ENCODE measurements at regions not wholly inside any gene's neighbourhood (a gene's known extent, or its start where the extent isn't known, plus 50 kb on each side); places are given as distances from the start of the nearest gene placed in this dataset.
"Not testable (repeated sequence)": the region's sequence is repeated elsewhere in the genome, so short reads cannot be mapped to it uniquely, and the experiment has no call there.

DNA sequence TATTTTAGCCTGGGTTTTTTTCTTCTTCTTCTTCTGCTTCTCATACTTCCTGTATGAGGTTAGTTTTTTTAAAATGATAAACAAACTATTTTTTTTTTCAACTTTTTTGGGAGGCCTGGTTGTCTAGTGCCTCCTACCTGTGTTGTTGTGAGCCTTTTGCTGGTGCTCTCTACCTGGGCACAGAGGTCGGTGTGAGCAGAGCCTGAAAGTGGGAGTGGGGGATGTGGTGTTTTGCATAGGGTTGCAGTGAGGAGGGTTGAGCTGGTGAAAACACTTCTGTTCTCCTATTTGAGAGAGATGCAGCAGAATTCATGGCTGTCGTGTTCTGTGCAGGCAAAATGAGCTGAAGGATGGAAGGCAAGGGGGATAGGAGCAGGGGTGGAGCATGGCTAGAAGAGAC is 232.7 kb upstream of the PLGLB2 start:
- H3K27ac ChIP-seq (replicated peaks); H3K4me3 ChIP-seq; H3K4me1 ChIP-seq; H3K36me3 ChIP-seq; DNase-seq; H3K9me3 ChIP-seq (replicated peaks); H3K27me3 ChIP-seq (ENCODE audit: low read depth); intact Hi-C loops (cut with micrococcal nuclease): not testable (repeated sequence)

DNA sequence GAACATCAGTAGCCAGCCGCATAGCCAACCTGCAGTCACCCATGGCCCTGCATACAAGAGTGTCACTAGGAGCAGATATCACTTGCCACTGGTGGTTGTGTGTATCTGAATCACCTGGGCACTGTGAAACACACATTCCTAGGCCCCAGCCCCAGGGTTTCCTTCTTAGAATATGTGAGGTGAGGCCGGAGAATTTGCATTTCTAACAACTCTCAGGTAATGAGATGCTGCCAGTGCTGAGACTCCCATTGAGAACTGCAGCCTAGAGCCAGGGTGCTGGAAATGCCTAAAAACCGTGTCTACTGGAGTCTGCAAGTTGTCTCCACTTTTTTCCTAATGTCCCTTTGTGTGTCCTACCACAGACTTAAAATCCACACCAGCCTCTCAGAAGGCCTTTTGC is 232.0 kb upstream of the PLGLB2 start:
- H3K27ac ChIP-seq (replicated peaks); intact Hi-C loops (cut with micrococcal nuclease); H3K36me3 ChIP-seq; H3K4me3 ChIP-seq; H3K4me1 ChIP-seq; H3K27me3 ChIP-seq (ENCODE audit: low read depth); H3K9me3 ChIP-seq (replicated peaks); DNase-seq: not testable (repeated sequence)

DNA sequence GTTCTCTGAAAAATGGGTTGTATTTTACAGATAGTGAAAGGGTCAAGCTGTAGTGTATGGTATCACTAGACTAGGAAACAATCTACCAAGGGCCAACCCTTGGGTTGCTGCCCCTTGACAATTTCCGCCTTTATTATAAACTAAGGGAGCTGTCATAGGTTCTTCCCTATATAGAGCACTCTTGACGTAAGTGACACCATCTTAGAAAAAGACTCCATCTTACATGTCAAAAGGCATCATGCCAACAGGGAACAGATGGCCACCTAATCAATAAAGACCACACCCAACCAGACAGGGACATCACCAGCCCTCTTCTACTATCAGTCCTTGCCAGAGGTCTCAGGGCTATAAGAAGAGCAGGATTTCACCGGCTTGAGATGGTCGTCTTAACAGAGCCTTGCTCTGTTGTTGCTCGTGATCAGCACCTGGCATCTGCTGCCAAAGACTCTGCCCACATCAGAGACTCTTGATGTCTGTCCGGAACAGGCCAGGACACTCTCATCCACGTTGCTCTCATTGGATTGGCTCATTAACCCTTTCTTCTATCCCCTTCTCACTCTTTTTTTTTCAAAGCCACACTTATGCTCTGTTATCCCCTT is 231.4 kb upstream of the PLGLB2 start:
- H3K4me3 ChIP-seq; H3K27me3 ChIP-seq (ENCODE audit: low read depth); H3K36me3 ChIP-seq; intact Hi-C loops (cut with micrococcal nuclease); H3K27ac ChIP-seq (replicated peaks); H3K9me3 ChIP-seq (replicated peaks); H3K4me1 ChIP-seq; DNase-seq: not testable (repeated sequence)

DNA sequence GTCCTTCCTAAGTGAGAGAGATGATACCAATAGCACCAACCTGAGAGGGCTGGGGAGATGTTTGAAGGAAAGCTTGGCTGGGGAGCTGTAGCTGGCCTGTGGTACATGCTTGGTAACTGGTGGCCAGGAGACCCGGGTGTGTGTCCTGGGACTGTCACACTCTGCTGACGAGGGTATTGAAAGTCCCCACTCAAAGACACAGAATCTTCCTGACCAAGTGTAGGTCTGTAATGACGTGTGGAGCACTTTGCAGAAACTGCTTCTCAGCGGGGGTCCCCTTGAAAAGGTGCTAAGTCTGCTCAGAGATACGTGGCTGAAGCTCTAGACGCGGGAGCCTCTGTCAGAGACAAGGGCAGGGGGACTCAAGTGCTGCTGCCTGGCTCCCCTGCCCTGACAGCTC is 230.4 kb upstream of the PLGLB2 start:
- H3K9me3 ChIP-seq (replicated peaks); H3K27ac ChIP-seq (replicated peaks); H3K36me3 ChIP-seq; DNase-seq; intact Hi-C loops (cut with micrococcal nuclease); H3K4me3 ChIP-seq; H3K4me1 ChIP-seq; H3K27me3 ChIP-seq (ENCODE audit: low read depth): not testable (repeated sequence)

DNA sequence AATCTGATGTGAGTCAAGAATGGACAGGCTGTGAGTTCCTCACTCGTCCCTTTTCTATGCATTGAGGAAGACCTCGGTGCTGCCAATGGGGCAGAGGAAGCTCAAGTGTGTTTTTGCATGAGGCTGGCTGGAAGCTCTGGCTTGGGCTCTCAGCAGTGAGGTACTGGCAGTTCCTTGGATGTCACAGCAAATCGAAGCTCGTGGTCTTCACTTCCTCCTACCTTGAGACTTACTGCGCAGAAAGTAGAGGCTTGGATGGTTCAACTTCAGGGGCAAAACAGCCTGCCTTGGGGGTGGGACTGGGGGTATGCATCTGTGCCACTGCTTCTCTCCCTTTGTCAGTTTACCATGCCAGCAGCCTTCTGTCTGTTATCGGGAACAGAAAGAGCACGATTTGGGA is 229.8 kb upstream of the PLGLB2 start:
- H3K27me3 ChIP-seq (ENCODE audit: low read depth); H3K4me3 ChIP-seq; H3K27ac ChIP-seq (replicated peaks); H3K36me3 ChIP-seq; intact Hi-C loops (cut with micrococcal nuclease); H3K4me1 ChIP-seq; DNase-seq; H3K9me3 ChIP-seq (replicated peaks): not testable (repeated sequence)

DNA sequence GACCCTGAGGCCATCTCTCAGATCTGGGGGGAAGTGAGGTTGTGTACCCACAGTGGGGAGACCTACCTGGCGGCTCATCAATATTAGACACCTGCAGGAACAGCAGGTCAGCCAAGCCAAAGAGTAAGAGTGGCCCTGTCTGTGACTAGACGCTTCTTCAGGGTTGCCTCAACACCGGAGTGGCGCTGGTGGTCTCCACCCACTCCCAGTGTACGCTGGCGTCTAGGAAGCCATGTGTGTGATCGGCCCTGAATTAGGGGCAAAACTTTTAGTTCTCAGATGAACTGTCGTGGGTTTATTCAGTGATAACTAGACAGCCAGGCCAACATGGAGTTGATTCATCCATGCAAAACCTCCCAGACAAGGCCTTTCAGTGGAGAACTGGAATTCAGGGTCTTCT is 229.3 kb upstream of the PLGLB2 start:
- intact Hi-C loops (cut with micrococcal nuclease); H3K4me3 ChIP-seq; H3K27me3 ChIP-seq (ENCODE audit: low read depth); H3K27ac ChIP-seq (replicated peaks); H3K4me1 ChIP-seq; H3K9me3 ChIP-seq (replicated peaks); DNase-seq; H3K36me3 ChIP-seq: not testable (repeated sequence)

DNA sequence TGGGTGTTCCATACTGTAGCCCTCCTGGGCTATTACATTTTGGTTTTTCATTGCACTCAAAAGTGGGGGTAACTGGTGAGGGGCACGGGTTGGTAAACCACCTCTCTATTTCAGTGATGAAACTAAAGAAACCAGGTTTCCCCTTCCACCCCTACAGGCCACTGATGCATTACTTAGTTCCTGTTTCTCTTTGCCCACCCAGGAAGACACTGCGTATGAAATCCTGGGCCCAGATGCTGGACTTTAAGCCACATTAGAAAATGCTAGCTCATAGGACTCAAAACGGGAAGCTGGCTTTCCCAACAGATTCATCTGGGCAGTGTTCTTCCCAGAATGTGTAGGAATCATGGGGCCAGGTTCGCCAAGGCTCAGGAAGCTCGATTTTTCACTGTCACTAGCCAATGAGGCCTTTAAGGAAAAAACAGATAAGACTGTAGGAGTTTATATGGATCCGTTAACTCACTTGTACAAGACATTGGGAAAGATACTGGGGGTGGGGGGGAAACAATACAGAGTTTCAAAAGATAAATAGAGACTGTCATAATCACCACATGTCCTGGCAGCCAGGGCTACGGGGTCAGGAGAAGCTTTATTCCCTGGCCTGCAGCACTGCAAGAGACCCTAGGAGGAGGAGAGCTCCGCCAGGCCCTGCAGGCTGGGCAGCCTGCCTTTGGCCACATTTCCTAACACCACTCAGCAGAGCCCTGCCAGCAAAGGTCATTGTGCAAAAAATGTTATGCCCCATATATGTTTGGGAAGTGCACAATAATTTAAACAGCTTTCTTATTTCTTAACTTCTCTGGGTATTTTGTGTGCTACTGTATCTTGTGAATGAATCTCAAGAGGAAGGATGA is 228.5 kb upstream of the PLGLB2 start:
- H3K9me3 ChIP-seq (replicated peaks); H3K27me3 ChIP-seq (ENCODE audit: low read depth); H3K4me1 ChIP-seq; H3K27ac ChIP-seq (replicated peaks); H3K36me3 ChIP-seq; H3K4me3 ChIP-seq; intact Hi-C loops (cut with micrococcal nuclease); DNase-seq: not testable (repeated sequence)

DNA sequence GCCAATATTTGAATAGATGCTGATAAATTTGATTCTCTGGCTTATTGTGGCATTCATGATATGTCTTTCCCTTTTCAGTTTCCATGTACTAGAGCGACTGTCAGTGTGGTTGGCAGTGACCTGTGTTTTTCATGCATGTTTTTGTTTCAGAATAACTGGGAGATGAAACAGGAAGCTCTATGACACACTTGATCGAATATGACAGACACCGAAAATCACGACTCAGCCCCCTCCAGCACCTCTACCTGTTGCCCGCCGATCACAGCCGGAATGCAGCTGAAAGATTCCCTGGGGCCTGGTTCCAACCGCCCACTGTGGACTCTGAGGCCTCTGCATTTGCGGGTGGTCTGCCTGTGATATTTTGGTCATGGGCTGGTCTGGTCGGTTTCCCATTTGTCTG is 226.8 kb upstream of the PLGLB2 start:
- H3K27ac ChIP-seq (replicated peaks); DNase-seq; H3K36me3 ChIP-seq; H3K27me3 ChIP-seq (ENCODE audit: low read depth); H3K9me3 ChIP-seq (replicated peaks); H3K4me1 ChIP-seq; H3K4me3 ChIP-seq; intact Hi-C loops (cut with micrococcal nuclease): not testable (repeated sequence)

DNA sequence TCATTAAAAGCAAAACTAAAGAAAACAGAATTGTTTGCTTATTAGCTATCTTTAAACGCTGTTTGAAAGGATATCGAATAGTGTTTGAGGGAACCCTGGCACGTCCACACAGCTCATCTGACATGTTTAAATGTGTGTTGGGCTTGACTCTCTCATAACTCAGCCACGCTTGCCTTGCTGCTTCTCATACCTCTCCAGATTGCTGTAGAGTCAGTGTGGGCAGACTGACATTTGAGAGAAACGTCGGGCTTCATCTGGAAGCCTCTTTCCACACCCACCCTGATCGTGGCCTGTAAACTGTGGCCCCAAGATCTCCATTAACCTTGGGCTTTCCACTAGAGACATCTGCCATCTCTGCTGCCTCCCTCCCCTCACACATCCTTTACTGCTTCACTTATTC is 226.4 kb upstream of the PLGLB2 start:
- H3K4me1 ChIP-seq; H3K4me3 ChIP-seq; DNase-seq; H3K27ac ChIP-seq (replicated peaks); H3K27me3 ChIP-seq (ENCODE audit: low read depth); H3K9me3 ChIP-seq (replicated peaks); H3K36me3 ChIP-seq; intact Hi-C loops (cut with micrococcal nuclease): not testable (repeated sequence)

DNA sequence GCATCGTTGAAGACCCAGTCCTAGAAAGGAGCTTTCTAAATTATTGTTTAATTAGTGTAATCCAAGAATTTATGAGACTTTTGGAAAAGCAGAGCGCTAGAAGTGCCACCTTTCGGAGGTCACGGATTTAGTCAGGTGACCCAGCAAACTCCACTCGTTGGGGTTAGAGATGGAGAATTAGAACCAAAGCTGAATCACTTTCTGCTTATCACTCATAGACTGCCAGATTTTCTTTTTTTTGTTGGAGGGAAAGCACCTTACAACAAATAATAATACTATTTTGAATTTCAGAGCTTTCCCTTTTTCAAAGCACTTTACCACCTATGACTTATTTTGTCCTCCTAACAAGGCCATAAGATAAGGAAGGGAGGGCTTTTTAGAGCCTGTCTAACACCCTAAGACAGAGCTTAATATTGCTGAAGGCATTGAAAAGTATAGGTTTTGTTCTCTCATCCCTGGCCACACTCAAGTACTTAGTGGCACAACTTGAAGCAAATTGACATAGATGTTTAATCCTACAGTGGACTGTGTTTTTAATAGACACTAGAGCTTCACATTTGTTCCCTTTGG is 223.2 kb upstream of the PLGLB2 start:
- H3K4me3 ChIP-seq; intact Hi-C loops (cut with micrococcal nuclease); H3K27ac ChIP-seq (replicated peaks); H3K9me3 ChIP-seq (replicated peaks); DNase-seq; H3K4me1 ChIP-seq; H3K27me3 ChIP-seq (ENCODE audit: low read depth); H3K36me3 ChIP-seq: not testable (repeated sequence)

DNA sequence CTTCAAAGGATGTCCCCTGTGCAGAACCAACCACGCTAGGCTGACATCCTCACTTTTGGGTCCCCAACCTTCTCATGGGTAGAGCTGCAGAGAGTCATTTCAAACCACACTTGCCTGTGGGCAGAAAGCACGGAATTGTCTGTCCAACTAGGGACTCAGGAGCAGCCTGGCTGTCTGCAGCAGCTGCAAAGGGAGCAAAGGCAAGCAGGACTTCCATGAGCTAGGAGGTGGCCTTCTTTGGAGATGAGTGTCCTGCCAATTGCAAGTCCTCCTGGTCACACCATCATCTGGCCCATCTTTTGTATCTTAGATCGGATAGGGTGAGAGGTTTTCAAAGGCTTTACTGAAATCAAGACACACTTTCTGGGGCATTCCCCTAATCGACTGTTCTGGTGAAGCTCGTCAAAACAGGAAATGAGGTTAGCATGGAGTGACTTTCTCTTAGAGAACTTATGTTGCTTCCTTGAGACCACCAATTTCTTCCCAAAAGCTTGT is 222.3 kb upstream of the PLGLB2 start:
- H3K36me3 ChIP-seq; H3K27ac ChIP-seq (replicated peaks); H3K9me3 ChIP-seq (replicated peaks); H3K4me3 ChIP-seq; DNase-seq; H3K27me3 ChIP-seq (ENCODE audit: low read depth); intact Hi-C loops (cut with micrococcal nuclease); H3K4me1 ChIP-seq: not testable (repeated sequence)

DNA sequence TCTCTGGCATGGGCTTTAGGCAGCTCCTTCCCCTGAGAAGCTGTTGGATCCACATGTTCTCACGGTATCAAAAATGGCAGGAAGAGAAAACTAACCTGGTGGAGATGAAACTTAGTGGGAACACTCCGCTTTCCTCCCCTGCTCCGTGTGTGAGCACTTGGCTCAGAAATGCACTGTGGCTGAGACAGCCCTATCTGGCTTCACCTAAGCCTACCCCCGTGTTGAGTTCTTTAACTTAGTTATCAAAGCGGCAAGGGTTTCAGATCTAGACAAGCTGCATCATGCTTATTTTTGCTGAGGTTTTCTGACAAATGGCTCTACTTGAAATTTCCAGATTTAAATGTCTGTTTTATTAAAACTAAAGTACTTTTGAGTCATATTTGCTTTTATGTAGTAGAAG is 221.6 kb upstream of the PLGLB2 start:
- intact Hi-C loops (cut with micrococcal nuclease): not testable (repeated sequence)

DNA sequence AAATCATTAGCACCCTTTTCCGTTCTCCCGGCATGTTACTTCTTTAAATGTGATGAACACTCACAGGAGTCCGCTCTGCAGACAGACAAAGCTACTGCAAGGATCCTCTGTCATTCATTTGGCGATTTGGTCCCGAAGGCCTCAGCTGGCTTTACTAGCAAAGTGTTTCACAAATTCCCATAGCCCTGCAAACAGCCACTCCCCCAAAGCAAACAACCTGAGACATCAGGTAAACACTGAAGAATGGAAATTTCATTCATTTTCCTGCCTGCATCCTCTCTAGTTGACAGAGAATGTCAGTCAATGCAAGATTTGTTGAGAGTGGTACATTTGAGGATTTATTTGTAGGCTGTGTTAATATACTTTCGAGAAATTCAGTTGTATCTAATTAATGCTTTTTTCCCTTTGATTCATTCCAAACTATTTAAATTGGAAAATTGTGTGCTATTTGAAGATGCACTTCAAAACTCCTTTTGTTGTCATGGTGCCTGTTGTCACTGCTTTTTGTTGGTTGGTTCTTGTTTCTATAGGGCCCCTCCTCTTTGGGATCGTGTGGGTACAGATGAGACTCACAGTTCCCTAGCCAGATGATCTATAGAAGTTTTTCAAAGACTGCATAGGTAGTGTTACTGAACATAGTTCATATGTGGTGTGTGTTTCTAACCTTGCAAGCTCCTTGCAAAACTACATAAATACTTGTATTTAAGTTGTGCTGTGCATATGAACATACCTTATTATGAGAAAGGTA is 215.7 kb upstream of the PLGLB2 start:
- H3K9me3 ChIP-seq (replicated peaks); H3K36me3 ChIP-seq; H3K27ac ChIP-seq (replicated peaks); H3K27me3 ChIP-seq (ENCODE audit: low read depth); H3K4me1 ChIP-seq; H3K4me3 ChIP-seq; intact Hi-C loops (cut with micrococcal nuclease); DNase-seq: not testable (repeated sequence)

More for the DNA sequence above, 221.6 kb upstream of the PLGLB2 start:
- not testable (repeated sequence) for DNase-seq; H3K27me3 ChIP-seq (ENCODE audit: low read depth); H3K27ac ChIP-seq (replicated peaks); H3K4me3 ChIP-seq; H3K4me1 ChIP-seq; H3K36me3 ChIP-seq; H3K9me3 ChIP-seq (replicated peaks)

Measured in left ventricle myocardium inferior (tissue), 1 donor.